MCF 10A (cell line): ENCODE measurements at regions not wholly inside any gene's neighbourhood (a gene's known extent, or its start where the extent isn't known, plus 50 kb on each side); places are given as distances from the start of the nearest gene placed in this dataset.

Source experiments
- BruUV-seq: library from RNA; stranded (reverse); fragments of 400-500 nt; replicated peaks from 2 replicates; lab custom pipeline; 2021; lab: Mats Ljungman, UMichigan
- CTCF ChIA-PET: fragments of 300-600 bp; sonication (Branson Sonifier 250); formaldehyde crosslinking; extraction: SDS; loops from one replicate; lab custom pipeline; 2021; ENCODE audit warnings: antibody characterized with exemption, inconsistent platforms; lab: Yijun Ruan, JAX
- POLR2A ChIA-PET: fragments of 300-600, 350-650 bp; sonication (Branson Sonifier 250); formaldehyde crosslinking; extraction: SDS; loops from one replicate; lab custom pipeline; 2020; ENCODE audit warnings: antibody characterized with exemption, inconsistent platforms; lab: Yijun Ruan, JAX
- DNase-seq: peaks from one replicate; pipeline ENCODE4 v3.0.0-alpha.2; 2018; ENCODE audit not compliant: unreplicated experiment
- H3K27ac Mint-ChIP-seq: one replicate; pipeline ENCODE4 v1.8.0; 2022; ENCODE audit warnings: mild to moderate bottlenecking, low read depth, mixed read lengths; ENCODE audit not compliant: unreplicated experiment
- H3K27me3 Mint-ChIP-seq: one replicate; pipeline ENCODE4 v1.8.0; 2022; ENCODE audit warnings: mixed read lengths; ENCODE audit not compliant: insufficient read depth, unreplicated experiment
- H3K36me3 Mint-ChIP-seq: one replicate; pipeline ENCODE4 v1.8.0; 2022; ENCODE audit warnings: mild to moderate bottlenecking, moderate library complexity, mixed read lengths; ENCODE audit not compliant: insufficient read depth, unreplicated experiment
- H3K4me1 Mint-ChIP-seq: one replicate; pipeline ENCODE4 v1.8.0; 2022; ENCODE audit warnings: mixed read lengths; ENCODE audit not compliant: insufficient read depth, unreplicated experiment
- H3K4me3 Mint-ChIP-seq: one replicate; pipeline ENCODE4 v1.8.0; 2022; ENCODE audit warnings: mild to moderate bottlenecking, moderate library complexity, mixed read lengths; ENCODE audit not compliant: unreplicated experiment
- H3K9me3 Mint-ChIP-seq: one replicate; pipeline ENCODE4 v1.8.0; 2022; ENCODE audit warnings: mixed read lengths; ENCODE audit not compliant: unreplicated experiment
- CTCF ChIP-seq: fragments of 200-600 bp; IDR thresholded peaks from one replicate; pipeline ENCODE4 v1.8.0; 2022; ENCODE audit warnings: antibody characterized with exemption, mild to moderate bottlenecking; ENCODE audit not compliant: unreplicated experiment
- intact Hi-C: fragments of 100-400 bp; cut with micrococcal nuclease; formaldehyde crosslinking; loops from 2 replicates; pipeline ENCODE4 v1.14.1; 2022

DNA sequence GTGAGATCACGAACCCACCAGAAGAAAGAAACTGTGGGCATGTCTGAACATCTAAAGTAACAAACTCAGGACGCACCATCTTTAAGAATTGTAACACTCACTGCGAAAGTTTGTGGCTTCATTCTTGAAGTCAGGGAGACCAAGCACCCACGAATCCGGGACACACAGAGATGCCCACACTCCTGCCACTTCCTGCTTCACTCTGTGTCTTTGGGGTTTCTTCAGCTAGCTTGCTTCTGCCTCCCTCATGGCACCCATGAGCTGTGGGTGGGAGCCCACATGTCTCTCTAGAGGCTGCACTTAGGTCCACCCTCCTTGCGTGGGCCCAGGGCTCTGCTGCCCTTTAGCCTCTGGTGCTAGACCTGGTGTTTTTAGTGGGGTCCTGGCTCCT is 61.2 kb upstream of the CNOT6 start:
- no peaks in the 10 kb centered on the region for H3K9me3 Mint-ChIP-seq
- peaks cover 11% of the 10 kb centered on the region for H3K27me3 Mint-ChIP-seq
- ChIA-PET POLR2A (interaction anchor here (1.8 kb wide), 1 partner anchor 8 kb away, joined by 6 read pairs; no protein-coding TSS in a partner anchor), CTCF (interaction anchor here (0.5 to 1.6 kb wide), 2 partner anchors 38 to 835 kb away, joined by 3 to 4 read pairs; no protein-coding TSS in a partner anchor)
- DNase-seq = no peak
- no peak for TF ChIP-seq CTCF
- no peaks in the 10 kb centered on the region for H3K4me1 Mint-ChIP-seq
- no peak overlapping the region for H3K27ac Mint-ChIP-seq
- BruUV-seq = no TSS peak
- no peaks in the 10 kb centered on the region for H3K36me3 Mint-ChIP-seq
- intact Hi-C loops = no loop called here
- H3K4me3 Mint-ChIP-seq = no peak overlapping the region

DNA sequence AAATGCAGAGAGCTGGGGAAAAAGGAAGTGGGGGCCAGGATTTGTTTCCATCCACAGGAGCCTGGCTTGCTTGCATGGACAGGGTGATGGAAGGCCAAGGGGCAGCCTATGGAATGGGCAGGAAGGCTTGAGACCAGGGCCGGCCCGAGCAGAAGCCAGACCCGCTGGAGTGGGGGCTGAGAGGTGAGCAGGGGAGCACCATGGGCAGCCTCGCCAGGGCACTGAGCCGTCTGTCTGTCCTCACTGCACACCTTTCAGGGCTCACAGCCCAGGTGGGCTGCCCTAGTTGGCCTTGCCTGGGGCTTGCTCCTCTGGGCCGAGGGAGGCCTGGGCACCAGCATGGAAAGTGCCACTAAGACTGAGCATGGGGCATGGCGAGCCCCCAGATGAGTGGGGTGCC is 58.6 kb upstream of the CNOT6 start:
- H3K9me3 Mint-ChIP-seq = no peaks in the 10 kb centered on the region
- intact Hi-C loops = no loop called here
- peaks cover 5% of the 10 kb centered on the region for H3K4me1 Mint-ChIP-seq
- ChIA-PET POLR2A (no interaction called here), CTCF (no interaction called here)
- no peaks in the 10 kb centered on the region for H3K36me3 Mint-ChIP-seq
- no peak for DNase-seq
- H3K27ac Mint-ChIP-seq = no peak overlapping the region
- TF ChIP-seq CTCF = no peak
- BruUV-seq = no TSS peak
- no peak overlapping the region for H3K4me3 Mint-ChIP-seq
- no peaks in the 10 kb centered on the region for H3K27me3 Mint-ChIP-seq

- H3K4me1 Mint-ChIP-seq = peaks cover 8% of the 10 kb centered on the region
- no peaks in the 10 kb centered on the region for H3K36me3 Mint-ChIP-seq
- no peak overlapping the region for H3K27ac Mint-ChIP-seq
- no peaks in the 10 kb centered on the region for H3K27me3 Mint-ChIP-seq
- no peak for DNase-seq
- TF ChIP-seq CTCF = no peak
- H3K9me3 Mint-ChIP-seq = no peaks in the 10 kb centered on the region
- intact Hi-C loops = no loop called here
- no peak overlapping the region for H3K4me3 Mint-ChIP-seq
- no TSS peak for BruUV-seq
- ChIA-PET CTCF (no interaction called here), POLR2A (no interaction called here)
These were observed 57.9 kb upstream of the CNOT6 start for GRCh38 chr5:180436275-180436674.

- no peaks in the 10 kb centered on the region for H3K9me3 Mint-ChIP-seq
- H3K4me3 Mint-ChIP-seq = no peak overlapping the region
- intact Hi-C loops = no loop called here
- no peaks in the 10 kb centered on the region for H3K27me3 Mint-ChIP-seq
- no peak for DNase-seq
- no peak overlapping the region for H3K27ac Mint-ChIP-seq
- ChIA-PET POLR2A (no interaction called here), CTCF (interaction anchor here (0.6 kb wide), 1 partner anchor 506 kb away, joined by 3 read pairs; no protein-coding TSS in a partner anchor)
- no TSS peak for BruUV-seq
- no peaks in the 10 kb centered on the region for H3K36me3 Mint-ChIP-seq
- TF ChIP-seq CTCF = no peak
- peaks cover 15% of the 10 kb centered on the region for H3K4me1 Mint-ChIP-seq
These were observed 57.2 kb upstream of the CNOT6 start for GRCh38 chr5:180436936-180437335.
